SKM-1 treated with dmso at 0.1 percent for 144 hours (cell line): ENCODE measurements at regions not wholly inside any gene's neighbourhood (a gene's known extent, or its start where the extent isn't known, plus 50 kb on each side); places are given as distances from the start of the nearest gene placed in this dataset.
"Not testable (repeated sequence)": the region's sequence is repeated elsewhere in the genome, so short reads cannot be mapped to it uniquely, and the experiment has no call there.

ENCODE experiments used
- DNase-seq: peaks from one replicate; lab custom pipeline; 2025; ENCODE audit not compliant: unreplicated experiment; lab: John Stamatoyannopoulos, UW

GRCh38 chr7:13806089-13806867 lies 183.2 kb downstream of the ETV1 start:
- DNase-seq, result not testable (repeated sequence)

- DNase-seq, result not testable (repeated sequence)
These were observed 172.2 kb downstream of the ETV1 start for GRCh38 chr7:13817230-13817629.

GRCh38 chr7:13821152-13821787 lies 168.2 kb downstream of the ETV1 start:
- no peak for DNase-seq

- DNase-seq, result no peak
These were observed 166.8 kb downstream of the ETV1 start for GRCh38 chr7:13822678-13823077.

- no peak for DNase-seq
These were observed 162.7 kb downstream of the ETV1 start for GRCh38 chr7:13826752-13827151.

- DNase-seq, result no peak
These were observed 161.8 kb downstream of the ETV1 start for GRCh38 chr7:13827716-13828115.

GRCh38 chr7:13829231-13829630 lies 160.2 kb downstream of the ETV1 start:
- no peak for DNase-seq

- DNase-seq, result no peak
These were observed 159.3 kb downstream of the ETV1 start for GRCh38 chr7:13829914-13830900.

GRCh38 chr7:13832346-13832745 lies 157.1 kb downstream of the ETV1 start:
- no peak for DNase-seq

- DNase-seq, result no peak
These were observed 155.1 kb downstream of the ETV1 start for GRCh38 chr7:13834328-13834761.

GRCh38 chr7:13835442-13835841 lies 154.0 kb downstream of the ETV1 start:
- DNase-seq, result no peak

GRCh38 chr7:13839063-13839462 lies 150.4 kb downstream of the ETV1 start:
- no peak for DNase-seq
